Progenitor cell of endocrine pancreas (in vitro differentiated cells): ENCODE measurements at regions not wholly inside any gene's neighbourhood (a gene's known extent, or its start where the extent isn't known, plus 50 kb on each side); places are given as distances from the start of the nearest gene placed in this dataset.

Source experiments
- DNase-seq: peaks from one replicate; pipeline ENCODE4 v3.0.0; 2021; ENCODE audit warnings: low spot score; ENCODE audit not compliant: unreplicated experiment
- H3K27ac Mint-ChIP-seq: 2 replicates; pipeline ENCODE4 v1.8.0; 2021; ENCODE audit warnings: mild to moderate bottlenecking, moderate library complexity, mixed read lengths
- H3K27me3 Mint-ChIP-seq: 2 replicates; pipeline ENCODE4 v1.8.0; 2021; ENCODE audit warnings: mixed read lengths
- H3K36me3 Mint-ChIP-seq: 2 replicates; pipeline ENCODE4 v1.8.0; 2022; ENCODE audit warnings: mixed read lengths; ENCODE audit not compliant: insufficient read depth
- H3K4me1 Mint-ChIP-seq: 2 replicates; pipeline ENCODE4 v1.8.0; 2021; ENCODE audit warnings: low read depth, mixed read lengths
- H3K4me3 Mint-ChIP-seq: 2 replicates; pipeline ENCODE4 v1.8.0; 2021; ENCODE audit warnings: low read depth, mild to moderate bottlenecking, moderate library complexity, mixed read lengths
- H3K9me3 Mint-ChIP-seq: 2 replicates; pipeline ENCODE4 v1.8.0; 2021; ENCODE audit warnings: low read depth, mixed read lengths
- TF ChIP-seq, protein P1 (sequence below): fragments of 200-600 bp; sonication (generic); IDR thresholded peaks from one replicate; pipeline ENCODE4 v1.5.0; 2021; ENCODE audit warnings: antibody characterized with exemption, mild to moderate bottlenecking; ENCODE audit not compliant: unreplicated experiment

DNA sequence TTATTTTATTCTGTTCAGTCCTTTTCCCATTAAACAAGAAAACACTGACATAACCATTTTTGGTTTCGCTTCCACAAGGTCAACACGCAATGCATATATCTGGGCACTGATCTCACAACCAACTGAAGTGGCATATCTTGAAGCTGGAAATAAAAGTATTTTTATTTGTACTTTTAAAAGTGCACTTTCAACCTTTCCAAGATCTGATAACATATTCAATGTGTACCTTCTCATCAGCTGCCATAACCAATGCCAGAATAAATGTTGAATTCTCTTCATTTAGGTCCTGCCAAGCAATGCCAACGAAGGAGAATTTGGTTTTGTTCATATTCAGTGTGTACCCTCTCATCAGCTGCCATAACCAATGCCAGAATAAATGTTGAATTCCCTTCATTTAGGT is 148.9 kb upstream of the CEP126 start:
- no peak for DNase-seq
- Mint-ChIP-seq H3K4me3 (no peak overlapping the region), H3K9me3 (peaks cover 7% of the 10 kb centered on the region), H3K27me3 (no peaks in the 10 kb centered on the region), H3K4me1 (no peaks in the 10 kb centered on the region), H3K36me3 (no peaks in the 10 kb centered on the region), H3K27ac (no peak overlapping the region)
- TF ChIP-seq, protein P1, sequence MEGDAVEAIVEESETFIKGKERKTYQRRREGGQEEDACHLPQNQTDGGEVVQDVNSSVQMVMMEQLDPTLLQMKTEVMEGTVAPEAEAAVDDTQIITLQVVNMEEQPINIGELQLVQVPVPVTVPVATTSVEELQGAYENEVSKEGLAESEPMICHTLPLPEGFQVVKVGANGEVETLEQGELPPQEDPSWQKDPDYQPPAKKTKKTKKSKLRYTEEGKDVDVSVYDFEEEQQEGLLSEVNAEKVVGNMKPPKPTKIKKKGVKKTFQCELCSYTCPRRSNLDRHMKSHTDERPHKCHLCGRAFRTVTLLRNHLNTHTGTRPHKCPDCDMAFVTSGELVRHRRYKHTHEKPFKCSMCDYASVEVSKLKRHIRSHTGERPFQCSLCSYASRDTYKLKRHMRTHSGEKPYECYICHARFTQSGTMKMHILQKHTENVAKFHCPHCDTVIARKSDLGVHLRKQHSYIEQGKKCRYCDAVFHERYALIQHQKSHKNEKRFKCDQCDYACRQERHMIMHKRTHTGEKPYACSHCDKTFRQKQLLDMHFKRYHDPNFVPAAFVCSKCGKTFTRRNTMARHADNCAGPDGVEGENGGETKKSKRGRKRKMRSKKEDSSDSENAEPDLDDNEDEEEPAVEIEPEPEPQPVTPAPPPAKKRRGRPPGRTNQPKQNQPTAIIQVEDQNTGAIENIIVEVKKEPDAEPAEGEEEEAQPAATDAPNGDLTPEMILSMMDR, result no peak

DNA sequence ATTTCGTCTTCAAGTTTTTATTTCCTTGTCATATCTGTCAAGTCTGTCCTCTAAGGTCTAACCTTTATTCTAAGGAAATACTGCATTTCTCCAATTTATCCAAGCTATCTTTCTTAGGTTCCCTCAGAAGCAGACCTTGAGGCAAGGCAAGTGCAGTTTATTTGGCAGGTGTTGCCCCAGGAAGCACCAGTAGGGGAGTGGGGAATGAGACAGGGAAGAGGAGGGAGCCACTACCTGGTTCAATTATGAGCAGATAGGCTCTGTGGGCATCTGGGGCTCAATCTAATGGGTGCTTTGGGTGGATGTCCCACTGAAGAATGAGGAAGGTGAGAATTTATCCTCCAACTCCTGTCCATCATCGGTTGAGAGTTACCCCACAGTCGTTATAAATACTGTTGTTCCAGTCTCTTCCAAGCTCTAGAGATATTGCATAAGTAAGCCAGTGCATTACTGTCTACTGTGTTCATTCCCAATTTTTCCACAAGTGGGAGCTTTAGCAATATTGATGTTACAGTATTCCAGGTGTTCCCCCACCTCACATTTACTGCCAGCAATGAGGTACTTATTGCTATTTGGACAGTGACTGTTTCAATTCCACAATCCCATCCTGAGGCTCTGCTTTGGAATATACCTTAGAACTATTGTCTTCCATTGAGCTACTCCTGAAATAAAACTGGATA is 154.9 kb upstream of the CEP126 start:
- TF ChIP-seq, protein P1, result no peak
- H3K4me3 Mint-ChIP-seq, result no peak overlapping the region
- no peaks in the 10 kb centered on the region for H3K4me1 Mint-ChIP-seq
- DNase-seq, result no peak
- H3K27ac Mint-ChIP-seq, result no peak overlapping the region
- no peaks in the 10 kb centered on the region for H3K36me3 Mint-ChIP-seq
- no peaks in the 10 kb centered on the region for H3K9me3 Mint-ChIP-seq
- peaks cover 16% of the 10 kb centered on the region for H3K27me3 Mint-ChIP-seq

- H3K27ac Mint-ChIP-seq, result no peak overlapping the region
- no peaks in the 10 kb centered on the region for H3K4me1 Mint-ChIP-seq
- no peak for DNase-seq
These were observed 157.1 kb upstream of the CEP126 start for GRCh38 chr11:101757741-101758140.

DNA sequence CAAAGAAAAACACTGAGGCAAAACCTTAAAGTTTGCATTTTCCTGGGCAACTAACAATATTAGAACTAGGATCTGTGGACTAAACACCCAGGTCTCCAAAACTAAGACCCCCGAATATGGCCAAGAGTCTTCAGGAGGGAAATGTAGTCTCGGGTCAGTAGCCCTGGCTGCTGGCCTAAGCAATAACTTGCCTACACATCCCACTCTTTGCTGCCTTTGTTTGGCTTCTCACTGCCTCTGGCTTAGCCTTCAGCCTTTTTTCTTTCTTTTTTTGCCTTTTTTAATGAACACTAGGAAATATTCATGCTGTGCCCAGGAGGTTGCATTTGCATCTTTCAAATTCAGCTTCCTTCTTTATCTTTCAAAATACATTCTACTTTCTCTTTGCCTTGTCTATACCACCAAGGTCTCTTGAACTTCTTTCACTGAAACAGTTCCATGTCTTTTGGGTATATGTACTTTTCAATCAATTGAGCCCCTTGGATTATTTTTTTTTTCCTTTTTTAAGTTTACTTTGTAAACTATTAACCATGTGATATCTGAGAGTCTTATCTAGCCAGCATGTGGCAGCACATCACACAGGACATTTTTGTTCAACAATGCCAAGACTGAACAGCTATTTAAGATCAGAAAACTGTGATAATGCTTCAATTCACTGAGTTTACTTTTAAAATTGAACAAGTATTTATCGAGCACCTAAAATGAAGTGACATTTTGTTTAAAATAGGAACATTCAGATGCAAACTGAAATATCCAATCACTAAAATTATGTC is 165.0 kb upstream of the TRPC6 start:
- H3K4me3 Mint-ChIP-seq, result no peak overlapping the region
- H3K4me1 Mint-ChIP-seq, result peaks cover 15% of the 10 kb centered on the region
- no peaks in the 10 kb centered on the region for H3K36me3 Mint-ChIP-seq
- no peaks in the 10 kb centered on the region for H3K9me3 Mint-ChIP-seq
- H3K27me3 Mint-ChIP-seq, result peaks cover 49% of the 10 kb centered on the region
- TF ChIP-seq, protein P1, result no peak
- no peak overlapping the region for H3K27ac Mint-ChIP-seq
- DNase-seq, result no peak

More at GRCh38 chr11:101757741-101758140, 157.1 kb upstream of the CEP126 start:
- no peak overlapping the region for H3K4me3 Mint-ChIP-seq
- peaks cover 27% of the 10 kb centered on the region for H3K27me3 Mint-ChIP-seq
- no peaks in the 10 kb centered on the region for H3K36me3 Mint-ChIP-seq
- no peaks in the 10 kb centered on the region for H3K9me3 Mint-ChIP-seq
- TF ChIP-seq, protein P1, result no peak

DNA sequence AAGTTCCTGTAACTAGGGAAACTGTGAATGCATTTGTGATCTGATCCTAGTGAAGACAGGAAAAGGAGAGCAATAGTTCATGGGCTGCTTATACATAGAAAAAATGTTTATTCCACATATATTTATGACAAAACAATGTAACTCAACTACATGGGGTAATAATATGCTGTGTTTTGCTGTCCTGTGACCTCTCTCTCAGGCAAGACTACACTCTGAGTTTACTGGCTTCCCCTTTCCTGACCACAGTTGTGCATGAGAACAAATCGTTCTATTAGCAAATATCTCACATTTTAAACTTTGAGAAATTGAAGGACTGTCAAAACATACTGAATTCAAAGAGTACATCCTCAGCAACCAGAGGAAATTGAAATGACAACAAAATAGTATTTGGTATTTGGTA is 161.9 kb upstream of the TRPC6 start:
- no peak overlapping the region for H3K4me3 Mint-ChIP-seq

More for the DNA sequence above, 161.9 kb upstream of the TRPC6 start:
- peaks cover 15% of the 10 kb centered on the region for H3K4me1 Mint-ChIP-seq
- no peaks in the 10 kb centered on the region for H3K36me3 Mint-ChIP-seq
- H3K9me3 Mint-ChIP-seq, result no peaks in the 10 kb centered on the region
- DNase-seq, result no peak
- H3K27ac Mint-ChIP-seq, result no peak overlapping the region
- TF ChIP-seq, protein P1, result no peak
- H3K27me3 Mint-ChIP-seq, result peaks cover 36% of the 10 kb centered on the region
